GM19324 (cell line): ENCODE measurements at regions not wholly inside any gene's neighbourhood (a gene's known extent, or its start where the extent isn't known, plus 50 kb on each side); places are given as distances from the start of the nearest gene placed in this dataset.
"Not testable (repeated sequence)": the region's sequence is repeated elsewhere in the genome, so short reads cannot be mapped to it uniquely, and the experiment has no call there.

Experiments
- ATAC-seq: cut with Tn5 transposase; IDR thresholded peaks from one replicate; pipeline ENCODE4 v1.9.1; 2021; ENCODE audit warnings: mild to moderate bottlenecking, moderate library complexity; ENCODE audit not compliant: unreplicated experiment, low FRiP score

DNA sequence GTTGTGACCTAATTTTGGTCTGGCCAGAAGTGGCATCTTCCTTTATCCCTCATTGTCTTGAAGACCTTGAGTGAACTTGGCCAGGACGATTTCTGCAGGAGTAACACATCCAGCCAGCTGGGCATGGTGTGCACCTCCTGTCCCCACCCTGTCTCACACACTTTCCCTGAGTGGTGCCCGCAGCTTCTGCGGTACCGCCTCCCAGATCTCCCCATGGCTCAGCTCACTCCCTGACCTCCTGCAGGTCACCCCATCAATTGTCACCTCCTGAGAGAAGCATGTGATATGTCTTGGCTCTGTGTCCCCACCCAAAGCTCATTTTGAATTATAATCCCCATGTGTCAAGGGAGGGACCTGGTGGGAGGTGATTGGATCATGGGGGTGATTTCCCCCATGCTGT, 50.2 kb upstream of the TP53I11 start:
- ATAC-seq, result no peak

GRCh38 chr11:45001466-45002165, 50.9 kb upstream of the TP53I11 start:
- ATAC-seq, result no peak

- no peak for ATAC-seq
Measured at GRCh38 chr11:45005106-45005505, 54.4 kb upstream of the TP53I11 start.

- ATAC-seq, result no peak
Measured at GRCh38 chr11:45007011-45007410, 56.3 kb upstream of the TP53I11 start.

DNA sequence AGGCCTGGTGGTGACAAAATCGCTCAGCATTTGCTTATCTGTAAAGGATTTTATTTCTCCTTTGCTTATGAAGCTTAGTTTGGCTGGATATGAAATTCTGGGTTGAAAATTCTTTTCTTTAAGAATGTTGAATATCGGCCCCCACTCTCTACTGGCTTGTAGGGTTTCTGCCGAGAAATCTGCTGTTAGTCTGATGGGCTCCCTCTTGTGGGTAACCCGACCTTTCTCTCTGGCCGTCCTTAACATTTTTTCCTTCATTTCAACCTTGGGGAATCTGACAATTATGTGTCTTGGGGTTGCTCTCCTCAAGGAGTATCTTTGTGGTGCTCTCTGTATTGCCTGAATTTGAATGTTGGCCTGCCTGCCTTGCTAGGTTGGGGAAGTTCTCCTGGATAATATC, 65.3 kb upstream of the TP53I11 start:
- ATAC-seq, result not testable (repeated sequence)

- not testable (repeated sequence) for ATAC-seq
Measured at GRCh38 chr11:45016446-45016845, 65.8 kb upstream of the TP53I11 start.

DNA sequence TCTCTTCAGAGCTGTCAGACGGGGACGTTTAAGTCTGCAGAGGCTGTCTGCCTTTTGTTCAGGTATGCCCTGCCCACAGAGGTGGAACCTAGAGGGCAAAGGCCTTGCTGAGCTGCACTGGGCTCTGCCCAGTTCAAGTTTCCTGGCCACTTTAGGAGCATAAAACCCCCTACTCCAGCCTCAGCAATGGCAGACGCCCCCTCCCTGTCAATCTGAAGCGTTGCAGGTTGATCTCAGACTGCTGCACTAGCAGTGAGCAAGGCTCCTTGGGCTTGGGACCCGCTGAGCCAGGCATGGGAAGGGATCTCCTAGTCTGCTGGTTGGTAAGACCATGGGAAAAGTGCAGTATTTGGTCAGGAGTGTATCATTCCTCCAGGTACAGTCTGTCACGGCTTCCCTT, 66.6 kb upstream of the TP53I11 start:
- ATAC-seq, result no peak

GRCh38 chr11:45021001-45021400, 70.3 kb upstream of the TP53I11 start:
- ATAC-seq, result no peak

- ATAC-seq, result no peak
Measured at GRCh38 chr11:45021692-45022141, 71.0 kb upstream of the TP53I11 start.

- no peak for ATAC-seq
Measured at GRCh38 chr11:45022294-45023064, 71.8 kb upstream of the TP53I11 start.

GRCh38 chr11:45023065-45023365, 72.3 kb upstream of the TP53I11 start:
- ATAC-seq, result no peak

GRCh38 chr11:45024316-45024715, 73.6 kb upstream of the TP53I11 start:
- no peak for ATAC-seq

- no peak for ATAC-seq
Measured at GRCh38 chr11:45024846-45025588, 74.3 kb upstream of the TP53I11 start.

GRCh38 chr11:45025716-45026492, 75.2 kb upstream of the TP53I11 start:
- ATAC-seq, result no peak

GRCh38 chr11:45026835-45027234, 76.2 kb upstream of the TP53I11 start:
- ATAC-seq, result no peak

DNA sequence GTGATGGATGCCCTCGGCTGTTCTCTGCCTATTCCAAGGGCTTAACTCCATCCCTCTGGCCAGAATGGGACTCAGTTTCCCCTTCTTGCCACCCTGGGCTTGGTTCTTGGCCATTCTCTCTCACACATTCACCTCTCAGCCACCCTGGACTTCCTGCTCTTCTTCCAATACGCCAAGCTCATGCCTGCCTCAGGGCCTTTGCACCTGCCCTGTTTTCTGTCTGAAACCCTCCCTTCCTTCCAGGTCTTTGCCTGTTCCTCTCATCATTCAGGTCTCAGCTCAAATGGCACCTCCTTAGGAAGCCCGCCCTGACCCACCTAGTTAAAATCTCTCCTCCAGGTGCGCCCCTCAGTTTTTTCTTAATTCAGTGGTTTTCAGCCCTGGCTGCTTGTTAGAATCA, 76.6 kb upstream of the TP53I11 start:
- ATAC-seq, result no peak

DNA sequence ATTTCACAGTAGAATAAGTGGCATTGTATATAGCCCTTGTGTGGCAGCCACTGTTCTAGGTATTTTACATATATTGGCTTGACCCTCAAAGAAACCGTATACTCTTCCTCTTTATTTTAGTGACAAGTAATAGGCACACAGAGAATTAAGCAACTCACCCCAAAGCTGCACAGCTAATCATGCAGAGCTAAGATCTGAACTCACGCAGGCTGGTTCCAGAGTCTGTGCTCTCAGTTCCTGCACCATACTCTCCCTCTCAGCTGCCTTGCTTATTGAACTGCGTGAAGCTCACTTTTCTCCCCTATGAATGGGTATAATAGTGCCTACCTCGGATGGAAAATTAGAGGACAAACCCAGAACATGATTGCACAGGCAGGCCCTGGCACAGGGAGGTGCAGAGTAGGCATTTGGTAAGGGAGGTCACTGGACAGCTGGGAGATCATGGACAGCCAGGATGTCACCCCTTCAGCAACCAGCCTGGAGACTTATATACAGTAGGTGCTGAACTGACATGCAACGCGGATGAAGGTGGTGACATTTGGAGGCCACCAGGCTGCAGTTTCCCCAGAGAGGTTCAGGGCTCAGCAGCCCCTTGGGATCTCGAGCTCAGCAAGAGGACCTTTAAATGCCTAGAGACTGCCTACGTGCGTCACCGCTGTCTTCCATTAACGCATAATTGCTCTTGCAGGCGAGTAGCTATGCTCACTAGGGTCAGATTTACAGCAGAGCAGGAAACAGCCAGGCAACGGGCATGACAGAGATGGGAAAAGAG, 78.4 kb upstream of the TP53I11 start:
- no peak for ATAC-seq

- ATAC-seq, result no peak
Measured at GRCh38 chr11:45030778-45031177, 80.1 kb upstream of the TP53I11 start.

DNA sequence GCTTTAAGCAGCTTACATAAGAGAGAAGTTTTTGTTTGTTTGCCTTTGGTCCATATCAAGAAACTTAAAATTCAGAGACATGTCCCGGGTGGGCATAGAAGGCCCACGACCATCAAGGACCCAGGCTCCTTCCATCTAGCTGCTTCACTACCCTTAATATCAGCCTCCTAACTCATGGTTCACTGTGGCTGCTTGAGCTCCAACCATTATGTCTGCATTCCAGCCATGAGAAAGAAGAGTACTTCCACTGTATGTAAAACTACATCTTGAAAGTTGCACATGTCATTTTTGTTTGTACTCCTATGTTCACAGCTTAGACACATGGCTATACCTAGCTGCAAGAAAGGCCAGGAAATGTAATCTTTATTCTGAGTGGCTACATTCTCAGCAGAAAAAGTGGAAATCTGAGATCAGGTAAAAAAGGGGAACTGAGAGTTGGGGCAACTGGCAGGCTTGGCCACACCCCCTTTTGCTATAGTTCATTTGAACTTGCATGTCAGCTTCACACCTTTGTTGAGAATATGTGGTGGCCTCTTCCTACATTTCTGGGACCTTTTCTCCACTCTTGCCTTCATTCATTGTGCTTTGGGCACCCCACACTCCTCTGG, 81.3 kb upstream of the TP53I11 start:
- peak; percentile 85 for ATAC-seq

GRCh38 chr11:45035413-45035812, 84.7 kb upstream of the TP53I11 start:
- no peak for ATAC-seq
